KMS-11 (cell line): ENCODE measurements at regions not wholly inside any gene's neighbourhood (a gene's known extent, or its start where the extent isn't known, plus 50 kb on each side); places are given as distances from the start of the nearest gene placed in this dataset.

Experiments
- H2AFZ ChIP-seq: fragments of 200-600 bp; sonication (generic); 2 replicates; pipeline ENCODE4 v1.6.1; 2016; ENCODE audit warnings: antibody characterized with exemption, mixed run types, low read depth
- H3K27ac ChIP-seq: fragments of 200-600 bp; sonication (generic); 2 replicates; pipeline ENCODE4 v1.6.1; 2016; ENCODE audit warnings: mild to moderate bottlenecking, mixed run types
- H3K27me3 ChIP-seq: fragments of 200-600 bp; sonication (generic); 2 replicates; pipeline ENCODE4 v1.6.1; 2017; ENCODE audit warnings: mild to moderate bottlenecking, low read depth, mixed run types, moderate library complexity; ENCODE audit not compliant: insufficient read depth
- H3K36me3 ChIP-seq: fragments of 200-600 bp; sonication (generic); 2 replicates; pipeline ENCODE4 v1.6.1; 2017; ENCODE audit warnings: mild to moderate bottlenecking, mixed run types; ENCODE audit not compliant: insufficient read depth
- H3K4me1 ChIP-seq: fragments of 200-600 bp; sonication (generic); 2 replicates; pipeline ENCODE4 v1.6.1; 2016; ENCODE audit warnings: mild to moderate bottlenecking, low read depth, mixed run types; ENCODE audit not compliant: poor library complexity, severe bottlenecking
- H3K4me2 ChIP-seq: fragments of 200-600 bp; sonication (generic); 2 replicates; pipeline ENCODE4 v1.7.0; 2016; ENCODE audit warnings: mild to moderate bottlenecking, mixed run types
- H3K4me3 ChIP-seq: fragments of 200-600 bp; sonication (generic); IDR thresholded peaks from 2 replicates; pipeline ENCODE4 v1.6.1; 2017; ENCODE audit warnings: low read depth, low read length, mixed read lengths; ENCODE audit not compliant: insufficient read depth
- H3K79me2 ChIP-seq: fragments of 200-600 bp; sonication (generic); 2 replicates; pipeline ENCODE4 v1.6.1; 2016; ENCODE audit warnings: low read depth, mixed run types; ENCODE audit not compliant: insufficient read depth
- H3K9ac ChIP-seq: fragments of 200-600 bp; sonication (generic); 2 replicates; pipeline ENCODE4 v1.6.1; 2016; ENCODE audit warnings: mild to moderate bottlenecking, mixed run types
- H4K20me1 ChIP-seq: fragments of 200-600 bp; sonication (generic); 2 replicates; pipeline ENCODE4 v1.6.1; 2016; ENCODE audit warnings: mild to moderate bottlenecking, mixed run types; ENCODE audit not compliant: insufficient read depth
- CTCF ChIP-seq: fragments of 200-600 bp; sonication (generic); conservative IDR thresholded peaks from 2 replicates; pipeline ENCODE4 v1.6.1; 2017; ENCODE audit warnings: low read depth, mild to moderate bottlenecking, antibody characterized with exemption, low read length, moderate library complexity, mixed read lengths

GRCh38 chr2:192559587-192559986 lies 364.9 kb upstream of the TMEFF2 start:
- Histone ChIP-seq H3K27me3 (no peaks in the 10 kb centered on the region), H2AFZ (no peak overlapping the region), H3K36me3 (no peaks in the 10 kb centered on the region), H3K79me2 (no peaks in the 10 kb centered on the region), H3K4me2 (no peak overlapping the region), H3K9ac (no peak overlapping the region), H3K4me1 (no peaks in the 10 kb centered on the region), H4K20me1 (no peaks in the 10 kb centered on the region), H3K27ac (no peak overlapping the region), H3K4me3 (no peak overlapping the region)
- no peak for TF ChIP-seq CTCF

GRCh38 chr2:192558637-192559036 lies 363.9 kb upstream of the TMEFF2 start:
- Histone ChIP-seq H3K36me3 (no peaks in the 10 kb centered on the region), H2AFZ (no peak overlapping the region), H4K20me1 (no peaks in the 10 kb centered on the region), H3K27me3 (no peaks in the 10 kb centered on the region), H3K9ac (no peak overlapping the region), H3K4me2 (no peak overlapping the region), H3K4me1 (no peaks in the 10 kb centered on the region), H3K4me3 (no peak overlapping the region), H3K79me2 (no peaks in the 10 kb centered on the region), H3K27ac (no peak overlapping the region)
- no peak for TF ChIP-seq CTCF

GRCh38 chr2:192555740-192556139 lies 361.0 kb upstream of the TMEFF2 start:
- Histone ChIP-seq H3K36me3 (no peaks in the 10 kb centered on the region), H4K20me1 (no peaks in the 10 kb centered on the region), H3K79me2 (no peaks in the 10 kb centered on the region), H3K27me3 (no peaks in the 10 kb centered on the region), H3K4me1 (no peaks in the 10 kb centered on the region), H3K4me3 (no peak overlapping the region), H3K27ac (no peak overlapping the region), H3K9ac (no peak overlapping the region), H3K4me2 (no peak overlapping the region), H2AFZ (no peak overlapping the region)
- TF ChIP-seq CTCF, result no peak

- no peak for TF ChIP-seq CTCF
- Histone ChIP-seq H3K36me3 (no peaks in the 10 kb centered on the region), H3K9ac (no peak overlapping the region), H3K27me3 (no peaks in the 10 kb centered on the region), H4K20me1 (no peaks in the 10 kb centered on the region), H2AFZ (no peak overlapping the region), H3K4me2 (no peak overlapping the region), H3K79me2 (no peaks in the 10 kb centered on the region), H3K4me1 (no peaks in the 10 kb centered on the region), H3K4me3 (no peak overlapping the region), H3K27ac (no peak overlapping the region)
These were observed 357.0 kb upstream of the TMEFF2 start for GRCh38 chr2:192551760-192552159.

- no peak overlapping the region for H3K27ac ChIP-seq
- H3K27me3 ChIP-seq, result no peaks in the 10 kb centered on the region
- no peak overlapping the region for H3K4me3 ChIP-seq
- no peaks in the 10 kb centered on the region for H4K20me1 ChIP-seq
- no peak overlapping the region for H2AFZ ChIP-seq
- no peaks in the 10 kb centered on the region for H3K36me3 ChIP-seq
- H3K9ac ChIP-seq, result no peak overlapping the region
- no peak overlapping the region for H3K4me2 ChIP-seq
- H3K4me1 ChIP-seq, result no peaks in the 10 kb centered on the region
- no peaks in the 10 kb centered on the region for H3K79me2 ChIP-seq
- TF ChIP-seq CTCF, result no peak
These were observed 351.8 kb upstream of the TMEFF2 start for GRCh38 chr2:192546565-192546964.
